ENCODE measurements at regions not wholly inside any gene's neighbourhood (a gene's known extent, or its start where the extent isn't known, plus 50 kb on each side); places are given as distances from the start of the nearest gene placed in this dataset.

DNA sequence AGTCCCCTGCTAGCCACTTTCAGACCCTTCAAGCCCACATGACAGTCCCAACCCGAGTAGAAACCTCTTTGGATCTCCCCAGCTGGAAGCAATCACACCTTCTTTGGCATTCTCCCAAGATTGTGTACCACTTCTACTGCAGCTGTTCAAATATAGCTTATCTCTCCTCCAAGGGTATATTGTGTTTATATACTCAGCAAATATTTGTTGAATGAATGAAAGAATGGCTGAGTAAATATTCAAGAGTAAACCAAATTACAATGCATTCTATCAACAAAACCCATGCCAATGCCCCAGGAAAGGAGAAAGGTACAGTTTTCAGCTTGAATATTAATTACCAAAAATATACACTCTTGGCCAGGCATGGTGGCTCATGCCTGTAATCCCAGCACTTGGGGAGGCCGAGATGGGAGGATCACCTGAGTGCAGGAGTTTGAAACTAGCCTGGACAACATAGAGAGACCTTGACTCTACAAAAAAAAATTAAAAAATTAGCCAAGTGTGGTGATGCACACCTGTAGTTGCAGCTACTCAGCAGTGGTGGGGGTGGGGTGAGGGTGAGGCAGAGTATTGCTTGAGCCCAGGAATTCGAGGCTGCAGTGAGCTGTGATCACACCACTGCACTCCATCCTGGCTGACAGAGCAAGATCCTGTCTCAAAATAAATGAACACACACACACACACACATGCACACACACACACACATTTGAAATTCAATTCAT lies 68.5 kb downstream of the NIBAN1 start:
- TF ChIP-seq, protein P1, sequence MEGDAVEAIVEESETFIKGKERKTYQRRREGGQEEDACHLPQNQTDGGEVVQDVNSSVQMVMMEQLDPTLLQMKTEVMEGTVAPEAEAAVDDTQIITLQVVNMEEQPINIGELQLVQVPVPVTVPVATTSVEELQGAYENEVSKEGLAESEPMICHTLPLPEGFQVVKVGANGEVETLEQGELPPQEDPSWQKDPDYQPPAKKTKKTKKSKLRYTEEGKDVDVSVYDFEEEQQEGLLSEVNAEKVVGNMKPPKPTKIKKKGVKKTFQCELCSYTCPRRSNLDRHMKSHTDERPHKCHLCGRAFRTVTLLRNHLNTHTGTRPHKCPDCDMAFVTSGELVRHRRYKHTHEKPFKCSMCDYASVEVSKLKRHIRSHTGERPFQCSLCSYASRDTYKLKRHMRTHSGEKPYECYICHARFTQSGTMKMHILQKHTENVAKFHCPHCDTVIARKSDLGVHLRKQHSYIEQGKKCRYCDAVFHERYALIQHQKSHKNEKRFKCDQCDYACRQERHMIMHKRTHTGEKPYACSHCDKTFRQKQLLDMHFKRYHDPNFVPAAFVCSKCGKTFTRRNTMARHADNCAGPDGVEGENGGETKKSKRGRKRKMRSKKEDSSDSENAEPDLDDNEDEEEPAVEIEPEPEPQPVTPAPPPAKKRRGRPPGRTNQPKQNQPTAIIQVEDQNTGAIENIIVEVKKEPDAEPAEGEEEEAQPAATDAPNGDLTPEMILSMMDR (IDR thresholded peaks at IDR 0.05) = no peak
- TF ChIP-seq EP300 (IDR thresholded peaks at IDR 0.05; ENCODE audit: low read depth) (no peak), POLR2AphosphoS5 (IDR thresholded peaks at IDR 0.05) (peak in 2 of 3 donors; percentile 62 to 83), POLR2A (IDR thresholded peaks at IDR 0.05) (no peak)
